Breast epithelium (tissue), 3 donors: ENCODE measurements at regions not wholly inside any gene's neighbourhood (a gene's known extent, or its start where the extent isn't known, plus 50 kb on each side); places are given as distances from the start of the nearest gene placed in this dataset.

Source experiments
- POLR2AphosphoS5 ChIP-seq, 3 donors: sonication (generic); formaldehyde crosslinking; IDR thresholded peaks; one replicate each; pipeline ENCODE4 v1.6.1; 2017; ENCODE audit warnings: antibody characterized with exemption in 3 of 3
- TF ChIP-seq, protein P1 (sequence below), 3 donors: fragments of 450-650 bp; IDR thresholded peaks; one replicate each; pipeline ENCODE4 v1.5.1; 2016 to 2017; ENCODE audit warnings: antibody characterized with exemption in 3 of 3, mild to moderate bottlenecking in 3 of 3, moderate library complexity in 3 of 3

DNA sequence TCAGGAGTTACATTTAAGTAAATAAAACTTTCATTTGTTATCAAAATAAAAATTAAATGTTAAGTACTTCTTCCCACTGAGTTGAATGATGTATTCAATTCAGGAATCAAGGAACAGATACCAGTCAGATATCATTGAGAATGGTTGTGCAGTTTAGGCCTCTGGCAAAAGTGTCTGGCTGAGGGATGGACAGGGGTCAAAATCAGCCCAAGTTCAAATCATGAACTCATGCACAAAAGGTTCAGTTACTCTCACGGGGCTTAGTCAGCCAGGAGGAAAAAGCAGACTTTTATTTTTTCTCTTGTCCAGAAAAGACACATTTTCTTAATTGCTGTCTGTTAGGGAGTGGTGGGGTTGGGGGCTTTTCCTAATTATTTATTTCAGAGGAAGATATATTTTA, 166.3 kb downstream of the RASSF9 start:
- TF ChIP-seq, protein P1, sequence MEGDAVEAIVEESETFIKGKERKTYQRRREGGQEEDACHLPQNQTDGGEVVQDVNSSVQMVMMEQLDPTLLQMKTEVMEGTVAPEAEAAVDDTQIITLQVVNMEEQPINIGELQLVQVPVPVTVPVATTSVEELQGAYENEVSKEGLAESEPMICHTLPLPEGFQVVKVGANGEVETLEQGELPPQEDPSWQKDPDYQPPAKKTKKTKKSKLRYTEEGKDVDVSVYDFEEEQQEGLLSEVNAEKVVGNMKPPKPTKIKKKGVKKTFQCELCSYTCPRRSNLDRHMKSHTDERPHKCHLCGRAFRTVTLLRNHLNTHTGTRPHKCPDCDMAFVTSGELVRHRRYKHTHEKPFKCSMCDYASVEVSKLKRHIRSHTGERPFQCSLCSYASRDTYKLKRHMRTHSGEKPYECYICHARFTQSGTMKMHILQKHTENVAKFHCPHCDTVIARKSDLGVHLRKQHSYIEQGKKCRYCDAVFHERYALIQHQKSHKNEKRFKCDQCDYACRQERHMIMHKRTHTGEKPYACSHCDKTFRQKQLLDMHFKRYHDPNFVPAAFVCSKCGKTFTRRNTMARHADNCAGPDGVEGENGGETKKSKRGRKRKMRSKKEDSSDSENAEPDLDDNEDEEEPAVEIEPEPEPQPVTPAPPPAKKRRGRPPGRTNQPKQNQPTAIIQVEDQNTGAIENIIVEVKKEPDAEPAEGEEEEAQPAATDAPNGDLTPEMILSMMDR (IDR thresholded peaks at IDR 0.05): no peak
- TF ChIP-seq POLR2AphosphoS5 (IDR thresholded peaks at IDR 0.05): no peak
